ENCODE measurements at regions not wholly inside any gene's neighbourhood (a gene's known extent, or its start where the extent isn't known, plus 50 kb on each side); places are given as distances from the start of the nearest gene placed in this dataset.
"Not testable (repeated sequence)": the region's sequence is repeated elsewhere in the genome, so short reads cannot be mapped to it uniquely, and the experiment has no call there.

DNA sequence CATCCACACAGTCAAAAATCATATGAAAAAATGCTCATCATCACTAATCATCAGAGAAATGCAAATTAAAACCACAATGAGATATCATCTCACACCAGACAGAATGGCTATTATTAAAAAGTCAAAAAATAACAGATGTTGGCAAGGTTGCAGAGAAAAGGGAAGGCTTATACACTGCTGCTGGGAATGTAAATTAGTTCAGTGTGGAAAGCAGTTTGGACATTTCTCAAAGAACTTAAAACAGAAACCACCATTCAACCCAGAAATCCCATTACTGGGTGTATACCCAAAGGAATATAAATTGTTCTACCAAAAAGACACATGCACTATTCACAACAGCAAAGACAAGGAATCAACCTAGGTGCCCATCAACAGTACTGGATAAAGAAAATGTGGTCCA is 307.0 kb upstream of the SOX9 start:
- TF ChIP-seq, protein P1, sequence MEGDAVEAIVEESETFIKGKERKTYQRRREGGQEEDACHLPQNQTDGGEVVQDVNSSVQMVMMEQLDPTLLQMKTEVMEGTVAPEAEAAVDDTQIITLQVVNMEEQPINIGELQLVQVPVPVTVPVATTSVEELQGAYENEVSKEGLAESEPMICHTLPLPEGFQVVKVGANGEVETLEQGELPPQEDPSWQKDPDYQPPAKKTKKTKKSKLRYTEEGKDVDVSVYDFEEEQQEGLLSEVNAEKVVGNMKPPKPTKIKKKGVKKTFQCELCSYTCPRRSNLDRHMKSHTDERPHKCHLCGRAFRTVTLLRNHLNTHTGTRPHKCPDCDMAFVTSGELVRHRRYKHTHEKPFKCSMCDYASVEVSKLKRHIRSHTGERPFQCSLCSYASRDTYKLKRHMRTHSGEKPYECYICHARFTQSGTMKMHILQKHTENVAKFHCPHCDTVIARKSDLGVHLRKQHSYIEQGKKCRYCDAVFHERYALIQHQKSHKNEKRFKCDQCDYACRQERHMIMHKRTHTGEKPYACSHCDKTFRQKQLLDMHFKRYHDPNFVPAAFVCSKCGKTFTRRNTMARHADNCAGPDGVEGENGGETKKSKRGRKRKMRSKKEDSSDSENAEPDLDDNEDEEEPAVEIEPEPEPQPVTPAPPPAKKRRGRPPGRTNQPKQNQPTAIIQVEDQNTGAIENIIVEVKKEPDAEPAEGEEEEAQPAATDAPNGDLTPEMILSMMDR (IDR thresholded peaks at IDR 0.05; ENCODE audit: low read depth, low read length, missing input control), result not testable (repeated sequence)
- not testable (repeated sequence) for TF ChIP-seq RAD21 (IDR thresholded peaks at IDR 0.05); MAX (IDR thresholded peaks at IDR 0.05); YY1 (IDR thresholded peaks at IDR 0.05); TAF1 (conservative IDR thresholded peaks at IDR 0.05)
- TF ChIP-seq, protein P2, sequence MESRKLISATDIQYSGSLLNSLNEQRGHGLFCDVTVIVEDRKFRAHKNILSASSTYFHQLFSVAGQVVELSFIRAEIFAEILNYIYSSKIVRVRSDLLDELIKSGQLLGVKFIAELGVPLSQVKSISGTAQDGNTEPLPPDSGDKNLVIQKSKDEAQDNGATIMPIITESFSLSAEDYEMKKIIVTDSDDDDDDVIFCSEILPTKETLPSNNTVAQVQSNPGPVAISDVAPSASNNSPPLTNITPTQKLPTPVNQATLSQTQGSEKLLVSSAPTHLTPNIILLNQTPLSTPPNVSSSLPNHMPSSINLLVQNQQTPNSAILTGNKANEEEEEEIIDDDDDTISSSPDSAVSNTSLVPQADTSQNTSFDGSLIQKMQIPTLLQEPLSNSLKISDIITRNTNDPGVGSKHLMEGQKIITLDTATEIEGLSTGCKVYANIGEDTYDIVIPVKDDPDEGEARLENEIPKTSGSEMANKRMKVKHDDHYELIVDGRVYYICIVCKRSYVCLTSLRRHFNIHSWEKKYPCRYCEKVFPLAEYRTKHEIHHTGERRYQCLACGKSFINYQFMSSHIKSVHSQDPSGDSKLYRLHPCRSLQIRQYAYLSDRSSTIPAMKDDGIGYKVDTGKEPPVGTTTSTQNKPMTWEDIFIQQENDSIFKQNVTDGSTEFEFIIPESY (IDR thresholded peaks at IDR 0.05), result not testable (repeated sequence)
- TF ChIP-seq, protein P3, sequence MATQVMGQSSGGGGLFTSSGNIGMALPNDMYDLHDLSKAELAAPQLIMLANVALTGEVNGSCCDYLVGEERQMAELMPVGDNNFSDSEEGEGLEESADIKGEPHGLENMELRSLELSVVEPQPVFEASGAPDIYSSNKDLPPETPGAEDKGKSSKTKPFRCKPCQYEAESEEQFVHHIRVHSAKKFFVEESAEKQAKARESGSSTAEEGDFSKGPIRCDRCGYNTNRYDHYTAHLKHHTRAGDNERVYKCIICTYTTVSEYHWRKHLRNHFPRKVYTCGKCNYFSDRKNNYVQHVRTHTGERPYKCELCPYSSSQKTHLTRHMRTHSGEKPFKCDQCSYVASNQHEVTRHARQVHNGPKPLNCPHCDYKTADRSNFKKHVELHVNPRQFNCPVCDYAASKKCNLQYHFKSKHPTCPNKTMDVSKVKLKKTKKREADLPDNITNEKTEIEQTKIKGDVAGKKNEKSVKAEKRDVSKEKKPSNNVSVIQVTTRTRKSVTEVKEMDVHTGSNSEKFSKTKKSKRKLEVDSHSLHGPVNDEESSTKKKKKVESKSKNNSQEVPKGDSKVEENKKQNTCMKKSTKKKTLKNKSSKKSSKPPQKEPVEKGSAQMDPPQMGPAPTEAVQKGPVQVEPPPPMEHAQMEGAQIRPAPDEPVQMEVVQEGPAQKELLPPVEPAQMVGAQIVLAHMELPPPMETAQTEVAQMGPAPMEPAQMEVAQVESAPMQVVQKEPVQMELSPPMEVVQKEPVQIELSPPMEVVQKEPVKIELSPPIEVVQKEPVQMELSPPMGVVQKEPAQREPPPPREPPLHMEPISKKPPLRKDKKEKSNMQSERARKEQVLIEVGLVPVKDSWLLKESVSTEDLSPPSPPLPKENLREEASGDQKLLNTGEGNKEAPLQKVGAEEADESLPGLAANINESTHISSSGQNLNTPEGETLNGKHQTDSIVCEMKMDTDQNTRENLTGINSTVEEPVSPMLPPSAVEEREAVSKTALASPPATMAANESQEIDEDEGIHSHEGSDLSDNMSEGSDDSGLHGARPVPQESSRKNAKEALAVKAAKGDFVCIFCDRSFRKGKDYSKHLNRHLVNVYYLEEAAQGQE (IDR thresholded peaks at IDR 0.05), result not testable (repeated sequence)

Data from liver (tissue), 3 donors.